A549 (cell line): ENCODE measurements at regions not wholly inside any gene's neighbourhood (a gene's known extent, or its start where the extent isn't known, plus 50 kb on each side); places are given as distances from the start of the nearest gene placed in this dataset.

Source experiments
- ATAC-seq, 2 experiments: fragments of 200-7000 bp in 1 of 2; fragments of >200 bp in 1 of 2; cut with Nextera tagmentation in 1 of 2; cut with Tn5 transposase in 1 of 2; 3 replicates each; pipeline versions ENCODE4 v1.8.0 to v1.9.1; 2018 to 2020; ENCODE audit warnings: mild to moderate bottlenecking in 1 of 2, moderate library complexity in 1 of 2
- CTCF ChIA-PET: fragments of 300-600 bp; sonication (Branson Sonifier 250); formaldehyde crosslinking; extraction: SDS; loops from one replicate; lab custom pipeline; 2021; ENCODE audit warnings: antibody characterized with exemption, inconsistent platforms; lab: Yijun Ruan, JAX
- POLR2A ChIA-PET: fragments of 350-600 bp; formaldehyde crosslinking; extraction: SDS; loops from one replicate; lab custom pipeline; 2021; ENCODE audit warnings: antibody characterized with exemption, inconsistent platforms; lab: Yijun Ruan, JAX
- DNase-seq, 2 experiments: peaks; one replicate each; pipeline versions ENCODE4 v3.0.0 to v3.0.0-alpha.2; 2011 to 2016; ENCODE audit warnings: low read depth in 1 of 2, low spot score in 1 of 2
- FAIRE-seq: peaks from 2 replicates; lab custom pipeline; 2011; peaks lifted over from hg19 to GRCh38; lab: Jason Lieb, UNC
- H3K27ac ChIP-seq, 2 experiments: fragments of >200 bp; sonication (Bioruptor Twin); formaldehyde crosslinking; 3 replicates each; pipeline ENCODE4 v1.5.1; 2016 to 2017
- H3K4me1 ChIP-seq: fragments of >200 bp; sonication (Bioruptor Twin); formaldehyde crosslinking; 3 replicates; pipeline ENCODE4 v1.6.1; 2016
- H3K4me2 ChIP-seq: fragments of >200 bp; sonication (Bioruptor Twin); formaldehyde crosslinking; 3 replicates; pipeline ENCODE4 v1.6.1; 2016
- H3K4me3 ChIP-seq: fragments of >200 bp; sonication (Bioruptor Twin); formaldehyde crosslinking; 3 replicates; pipeline ENCODE4 v1.5.1; 2016
- H3K9me3 ChIP-seq: fragments of >200 bp; sonication (Bioruptor Twin); formaldehyde crosslinking; 3 replicates; pipeline ENCODE4 v1.6.1; 2016
- CBX2 ChIP-seq: fragments of 200-600 bp; sonication (generic); IDR thresholded peaks from 2 replicates; pipeline ENCODE4 v1.6.1; 2016; ENCODE audit warnings: low read depth, mild to moderate bottlenecking, borderline replicate concordance
- CBX8 ChIP-seq: fragments of 200-600 bp; sonication (generic); IDR thresholded peaks from 2 replicates; pipeline ENCODE4 v1.6.1; 2016
- CEBPB ChIP-seq, 2 experiments: fragments of >200 bp in 1 of 2; sonication (Bioruptor Twin) in 1 of 2; formaldehyde crosslinking in 1 of 2; IDR thresholded peaks; 2 replicates each; pipeline ENCODE4 v1.6.1; 2012 to 2016
- CHD2 ChIP-seq: fragments of 150-350 bp; IDR thresholded peaks from 2 replicates; pipeline ENCODE4 v1.6.1; 2014; ENCODE audit warnings: low read length; ENCODE audit not compliant: partially characterized antibody
- CHD4 ChIP-seq: fragments of 200-600 bp; sonication (generic); IDR thresholded peaks from 2 replicates; pipeline ENCODE4 v1.6.1; 2016; ENCODE audit warnings: antibody characterized with exemption, mild to moderate bottlenecking, borderline replicate concordance
- EHF ChIP-seq: fragments of 250-450 bp; sonication (Bioruptor Pico); IDR thresholded peaks from 2 replicates; pipeline ENCODE4 v1.5.0; 2020; ENCODE audit warnings: mild to moderate bottlenecking
- EP300 ChIP-seq, 2 experiments: fragments of >200 bp; sonication (Bioruptor Twin); formaldehyde crosslinking; IDR thresholded peaks; 2 replicates in 1 of 2; 3 replicates in 1 of 2; pipeline ENCODE4 v1.6.1; 2016 to 2017
- FOSB ChIP-seq: fragments of 250-450 bp; sonication (Bioruptor Pico); IDR thresholded peaks from 2 replicates; pipeline ENCODE4 v1.5.0; 2020; ENCODE audit warnings: mild to moderate bottlenecking, moderate library complexity
- FOSL2 ChIP-seq, 2 experiments: fragments of 450-650 bp in 1 of 2; fragments of >200 bp in 1 of 2; sonication (Bioruptor Twin) in 1 of 2; formaldehyde crosslinking; IDR thresholded peaks; 2 replicates each; pipeline versions ENCODE4 v1.5.0 to v1.6.1; 2016 to 2020; ENCODE audit warnings: mild to moderate bottlenecking in 1 of 2, moderate library complexity in 1 of 2
- FOXS1 ChIP-seq: fragments of 250-450 bp; sonication (Bioruptor Pico); IDR thresholded peaks from 2 replicates; pipeline ENCODE4 v1.5.0; 2020; ENCODE audit warnings: mild to moderate bottlenecking, moderate library complexity
- HOXB13 ChIP-seq: fragments of 250-450 bp; sonication (Bioruptor Pico); IDR thresholded peaks from 2 replicates; pipeline ENCODE4 v1.5.0; 2020; ENCODE audit warnings: low read depth, mild to moderate bottlenecking, moderate library complexity
- JUN ChIP-seq, 2 experiments: fragments of >200 bp; sonication (Bioruptor Twin); formaldehyde crosslinking; IDR thresholded peaks; 2 replicates in 1 of 2; 3 replicates in 1 of 2; pipeline ENCODE4 v1.6.1; 2016 to 2017
- KDM1A ChIP-seq: fragments of 200-600 bp; sonication (generic); IDR thresholded peaks from 2 replicates; pipeline ENCODE4 v1.6.1; 2016; ENCODE audit warnings: low read depth, mild to moderate bottlenecking
- MAFK ChIP-seq: fragments of 450-650 bp; IDR thresholded peaks from 2 replicates; pipeline ENCODE4 v1.6.1; 2014; ENCODE audit not compliant: partially characterized antibody
- NR3C1 ChIP-seq: fragments of >200 bp; sonication (Bioruptor Twin); formaldehyde crosslinking; IDR thresholded peaks from 3 replicates; pipeline ENCODE4 v1.6.1; 2017
- RAD21 ChIP-seq, 2 experiments: fragments of >200 bp in 1 of 2; sonication (Bioruptor Twin) in 1 of 2; formaldehyde crosslinking in 1 of 2; IDR thresholded peaks in 1 of 2; conservative IDR thresholded peaks in 1 of 2; 2 replicates in 1 of 2; 3 replicates in 1 of 2; pipeline ENCODE4 v1.6.1; 2012 to 2018; ENCODE audit warnings: inconsistent platforms in 1 of 2
- RARB ChIP-seq: fragments of 250-450 bp; sonication (Bioruptor Pico); IDR thresholded peaks from 2 replicates; pipeline ENCODE4 v1.8.0; 2021; ENCODE audit warnings: mild to moderate bottlenecking, moderate library complexity
- RFX5 ChIP-seq: fragments of 450-650 bp; IDR thresholded peaks from 2 replicates; pipeline ENCODE4 v1.7.1; 2014; ENCODE audit warnings: antibody characterized with exemption, mild to moderate bottlenecking, moderate library complexity
- SREBF2 ChIP-seq: fragments of 450-650 bp; IDR thresholded peaks from 2 replicates; pipeline ENCODE4 v1.6.1; 2014; ENCODE audit warnings: mild to moderate bottlenecking, moderate library complexity
- TP53 ChIP-seq: fragments of 250-450 bp; sonication (Bioruptor Pico); IDR thresholded peaks from 2 replicates; pipeline ENCODE4 v1.5.0; 2021; ENCODE audit warnings: mild to moderate bottlenecking, moderate library complexity
- ZC3H11A ChIP-seq: fragments of 450-650 bp; IDR thresholded peaks from 2 replicates; pipeline ENCODE4 v1.6.1; 2014; ENCODE audit warnings: antibody characterized with exemption, mild to moderate bottlenecking
- WGBS: methylation state at CpG from one replicate; pipeline ENCODE4 v1.1.6; 2017; ENCODE audit errors: missing lambda C conversion rate; 5-methylcytosine and 5-hydroxymethylcytosine counted together
- TF ChIP-seq, protein P1 (sequence below): fragments of 150-350 bp; IDR thresholded peaks from 2 replicates; pipeline ENCODE4 v1.6.1; 2014; ENCODE audit warnings: low read depth, mild to moderate bottlenecking, low read length
- TF ChIP-seq, protein P2 (sequence below): IDR thresholded peaks from 2 replicates; pipeline ENCODE4 v1.6.1; 2012
- TF ChIP-seq, protein P3 (sequence below): fragments of 250-450 bp; sonication (Bioruptor Pico); IDR thresholded peaks from 2 replicates; pipeline ENCODE4 v1.5.0; 2020; ENCODE audit warnings: low read depth, mild to moderate bottlenecking, moderate library complexity
- TF ChIP-seq, protein P4 (sequence below): IDR thresholded peaks from 2 replicates; pipeline ENCODE4 v1.6.1; 2012; ENCODE audit warnings: low read depth, borderline replicate concordance
- TF ChIP-seq, protein P5 (sequence below): fragments of 450-650 bp; IDR thresholded peaks from 2 replicates; pipeline ENCODE4 v1.6.1; 2014; ENCODE audit warnings: antibody characterized with exemption
- TF ChIP-seq, protein P6 (sequence below): fragments of >200 bp; sonication (Bioruptor Twin); formaldehyde crosslinking; IDR thresholded peaks from 3 replicates; pipeline ENCODE4 v1.6.1; 2016
- TF ChIP-seq, protein P7 (sequence below): fragments of >200 bp; sonication (Bioruptor Twin); formaldehyde crosslinking; IDR thresholded peaks from 2 replicates; pipeline ENCODE4 v1.6.1; 2016

DNA sequence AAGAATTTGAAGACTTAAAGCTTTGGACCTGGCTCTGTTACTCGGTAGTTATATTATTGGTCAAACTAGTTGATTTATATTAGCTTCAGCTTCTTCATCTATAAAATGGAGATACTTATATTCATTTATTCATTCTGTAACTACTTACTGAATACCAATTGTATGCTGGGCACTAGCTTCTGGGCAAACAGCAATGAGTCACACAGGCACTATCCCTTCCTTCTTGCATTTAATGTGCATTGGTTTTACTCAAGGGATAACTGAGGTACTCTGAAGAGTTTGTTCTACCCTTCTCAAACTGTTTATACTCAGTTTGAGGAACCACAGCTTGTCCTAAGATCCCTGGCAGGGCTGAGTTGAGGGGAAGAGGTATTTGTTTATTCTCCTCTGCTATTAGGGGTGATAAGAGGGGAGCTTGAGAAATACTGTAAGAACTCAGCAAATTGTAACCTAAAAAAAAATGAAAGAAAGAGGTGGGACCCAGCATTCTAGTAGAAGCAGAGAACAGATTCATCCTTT is 825.4 kb upstream of the AMELY start:
- CTCF ChIA-PET: no interaction called here

DNA sequence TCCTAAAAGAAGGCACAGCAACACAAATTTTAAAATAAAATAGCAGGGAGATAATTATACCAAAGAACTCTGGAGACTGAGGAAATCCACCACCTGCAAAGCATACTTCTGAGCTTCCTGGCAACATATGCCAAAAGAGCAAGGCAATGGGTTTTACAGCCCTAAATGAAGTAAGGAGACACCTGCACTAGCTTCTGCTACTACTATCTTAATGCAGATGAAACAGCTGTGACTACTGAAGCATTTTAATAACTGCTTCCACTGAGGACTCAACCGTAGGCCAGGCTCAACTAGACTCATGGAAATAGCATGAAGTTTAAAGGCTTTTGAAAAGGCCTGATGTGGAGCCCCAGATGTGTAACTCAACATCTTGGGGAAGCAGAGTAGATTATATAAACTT is 820.1 kb upstream of the AMELY start:
- 0% methylated on average over 1 of the region's 1 CpG for WGBS
- DNase-seq (no peak), ATAC-seq (no peak), FAIRE-seq (no peak)
- Histone ChIP-seq H3K4me3 (no peak overlapping the region), H3K9me3 (no peaks in the 10 kb centered on the region), H3K27ac (no peak overlapping the region), H3K4me1 (no peaks in the 10 kb centered on the region), H3K4me2 (no peak overlapping the region)
- POLR2A ChIA-PET: no interaction called here
- CTCF ChIA-PET: no interaction called here
- no peak for TF ChIP-seq SREBF2
- no peak for TF ChIP-seq EP300 (IDR thresholded peaks at IDR 0.05)
- no peak for TF ChIP-seq FOSL2 (IDR thresholded peaks at IDR 0.05)
- no peak for TF ChIP-seq FOSL2 (CRISPR knock-in tag; IDR thresholded peaks at IDR 0.05)
- TF ChIP-seq, protein P1, sequence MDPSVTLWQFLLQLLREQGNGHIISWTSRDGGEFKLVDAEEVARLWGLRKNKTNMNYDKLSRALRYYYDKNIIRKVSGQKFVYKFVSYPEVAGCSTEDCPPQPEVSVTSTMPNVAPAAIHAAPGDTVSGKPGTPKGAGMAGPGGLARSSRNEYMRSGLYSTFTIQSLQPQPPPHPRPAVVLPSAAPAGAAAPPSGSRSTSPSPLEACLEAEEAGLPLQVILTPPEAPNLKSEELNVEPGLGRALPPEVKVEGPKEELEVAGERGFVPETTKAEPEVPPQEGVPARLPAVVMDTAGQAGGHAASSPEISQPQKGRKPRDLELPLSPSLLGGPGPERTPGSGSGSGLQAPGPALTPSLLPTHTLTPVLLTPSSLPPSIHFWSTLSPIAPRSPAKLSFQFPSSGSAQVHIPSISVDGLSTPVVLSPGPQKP: no peak
- TF ChIP-seq, protein P2, sequence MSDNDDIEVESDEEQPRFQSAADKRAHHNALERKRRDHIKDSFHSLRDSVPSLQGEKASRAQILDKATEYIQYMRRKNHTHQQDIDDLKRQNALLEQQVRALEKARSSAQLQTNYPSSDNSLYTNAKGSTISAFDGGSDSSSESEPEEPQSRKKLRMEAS: no peak

More for the DNA sequence above, 825.4 kb upstream of the AMELY start:
- FAIRE-seq (no peak), ATAC-seq (no peak), DNase-seq (no peak)
- Histone ChIP-seq H3K4me3 (no peak overlapping the region), H3K27ac (no peak overlapping the region), H3K4me1 (no peaks in the 10 kb centered on the region), H3K9me3 (no peaks in the 10 kb centered on the region), H3K4me2 (no peak overlapping the region)
- TF ChIP-seq KDM1A: no peak
- no peak for TF ChIP-seq TP53 (CRISPR knock-in tag)
- TF ChIP-seq, protein P3, sequence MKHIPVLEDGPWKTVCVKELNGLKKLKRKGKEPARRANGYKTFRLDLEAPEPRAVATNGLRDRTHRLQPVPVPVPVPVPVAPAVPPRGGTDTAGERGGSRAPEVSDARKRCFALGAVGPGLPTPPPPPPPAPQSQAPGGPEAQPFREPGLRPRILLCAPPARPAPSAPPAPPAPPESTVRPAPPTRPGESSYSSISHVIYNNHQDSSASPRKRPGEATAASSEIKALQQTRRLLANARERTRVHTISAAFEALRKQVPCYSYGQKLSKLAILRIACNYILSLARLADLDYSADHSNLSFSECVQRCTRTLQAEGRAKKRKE (CRISPR knock-in tag): no peak
- no peak for TF ChIP-seq FOXS1
- TF ChIP-seq, protein P4, sequence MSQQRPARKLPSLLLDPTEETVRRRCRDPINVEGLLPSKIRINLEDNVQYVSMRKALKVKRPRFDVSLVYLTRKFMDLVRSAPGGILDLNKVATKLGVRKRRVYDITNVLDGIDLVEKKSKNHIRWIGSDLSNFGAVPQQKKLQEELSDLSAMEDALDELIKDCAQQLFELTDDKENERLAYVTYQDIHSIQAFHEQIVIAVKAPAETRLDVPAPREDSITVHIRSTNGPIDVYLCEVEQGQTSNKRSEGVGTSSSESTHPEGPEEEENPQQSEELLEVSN: no peak
- no peak for TF ChIP-seq ZC3H11A
- TF ChIP-seq MAFK: no peak
- TF ChIP-seq, protein P5, sequence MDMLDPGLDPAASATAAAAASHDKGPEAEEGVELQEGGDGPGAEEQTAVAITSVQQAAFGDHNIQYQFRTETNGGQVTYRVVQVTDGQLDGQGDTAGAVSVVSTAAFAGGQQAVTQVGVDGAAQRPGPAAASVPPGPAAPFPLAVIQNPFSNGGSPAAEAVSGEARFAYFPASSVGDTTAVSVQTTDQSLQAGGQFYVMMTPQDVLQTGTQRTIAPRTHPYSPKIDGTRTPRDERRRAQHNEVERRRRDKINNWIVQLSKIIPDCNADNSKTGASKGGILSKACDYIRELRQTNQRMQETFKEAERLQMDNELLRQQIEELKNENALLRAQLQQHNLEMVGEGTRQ: no peak
- TF ChIP-seq CHD2: no peak
- no peak for TF ChIP-seq FOSL2 (IDR thresholded peaks at IDR 0.05)
- no peak for TF ChIP-seq FOSL2 (CRISPR knock-in tag; IDR thresholded peaks at IDR 0.05)
- no peak for TF ChIP-seq NR3C1
- no peak for TF ChIP-seq RFX5
- TF ChIP-seq, protein P6, sequence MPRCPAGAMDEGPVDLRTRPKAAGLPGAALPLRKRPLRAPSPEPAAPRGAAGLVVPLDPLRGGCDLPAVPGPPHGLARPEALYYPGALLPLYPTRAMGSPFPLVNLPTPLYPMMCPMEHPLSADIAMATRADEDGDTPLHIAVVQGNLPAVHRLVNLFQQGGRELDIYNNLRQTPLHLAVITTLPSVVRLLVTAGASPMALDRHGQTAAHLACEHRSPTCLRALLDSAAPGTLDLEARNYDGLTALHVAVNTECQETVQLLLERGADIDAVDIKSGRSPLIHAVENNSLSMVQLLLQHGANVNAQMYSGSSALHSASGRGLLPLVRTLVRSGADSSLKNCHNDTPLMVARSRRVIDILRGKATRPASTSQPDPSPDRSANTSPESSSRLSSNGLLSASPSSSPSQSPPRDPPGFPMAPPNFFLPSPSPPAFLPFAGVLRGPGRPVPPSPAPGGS: no peak
- TF ChIP-seq SREBF2: no peak
- TF ChIP-seq FOSB (CRISPR knock-in tag): no peak
- TF ChIP-seq EHF (CRISPR knock-in tag): no peak
- WGBS: 7% methylated on average over 1 of the region's 1 CpG
- POLR2A ChIA-PET: no interaction called here

DNA sequence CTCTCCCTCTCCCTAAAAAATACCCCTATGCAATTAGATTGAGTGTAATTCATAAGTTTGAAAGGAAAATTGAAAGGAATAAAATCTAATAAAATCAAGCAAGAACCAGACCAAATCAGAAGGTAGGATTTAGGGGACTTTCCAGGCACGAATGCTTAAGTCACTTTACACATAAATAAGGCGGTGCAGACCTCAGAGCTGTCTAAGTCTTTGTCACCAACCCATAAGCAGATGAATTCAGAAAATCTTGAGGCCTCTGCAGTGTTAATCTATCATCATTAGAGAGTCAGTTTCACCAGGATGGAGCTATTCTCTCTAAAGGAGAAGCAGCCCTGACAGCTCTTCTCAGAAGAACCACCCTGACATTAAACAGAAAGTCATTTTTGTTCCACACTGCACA is 819.1 kb upstream of the AMELY start:
- POLR2A ChIA-PET: no interaction called here
- WGBS: 10% methylated on average over 2 of the region's 2 CpGs
- TF ChIP-seq RAD21 (conservative IDR thresholded peaks at IDR 0.05 in 1 of 2, IDR thresholded peaks at IDR 0.05 in 1 of 2): no peak
- no peak for TF ChIP-seq CHD2
- no peak for TF ChIP-seq HOXB13
- no peak for TF ChIP-seq JUN (IDR thresholded peaks at IDR 0.05)
- no peak for TF ChIP-seq CBX2
- TF ChIP-seq CHD4: no peak
- no peak for TF ChIP-seq CEBPB (IDR thresholded peaks at IDR 0.05)
- no peak for TF ChIP-seq RARB
- no peak for TF ChIP-seq SREBF2
- no peak for TF ChIP-seq CBX8
- TF ChIP-seq TP53 (CRISPR knock-in tag): no peak
- TF ChIP-seq, protein P7, sequence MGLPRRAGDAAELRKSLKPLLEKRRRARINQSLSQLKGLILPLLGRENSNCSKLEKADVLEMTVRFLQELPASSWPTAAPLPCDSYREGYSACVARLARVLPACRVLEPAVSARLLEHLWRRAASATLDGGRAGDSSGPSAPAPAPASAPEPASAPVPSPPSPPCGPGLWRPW: no peak
- TF ChIP-seq RFX5: no peak
- TF ChIP-seq ZC3H11A: no peak
- no peaks in the 10 kb centered on the region for H3K4me1 ChIP-seq
- no peak overlapping the region for H3K4me3 ChIP-seq
- FAIRE-seq (no peak), ATAC-seq (no peak), DNase-seq (no peak)
- H3K9me3 ChIP-seq: no peaks in the 10 kb centered on the region
- CTCF ChIA-PET: no interaction called here
- H3K4me2 ChIP-seq: no peak overlapping the region
- no peak overlapping the region for H3K27ac ChIP-seq
